ENCODE measurements at regions not wholly inside any gene's neighbourhood (a gene's known extent, or its start where the extent isn't known, plus 50 kb on each side); places are given as distances from the start of the nearest gene placed in this dataset.

DNA sequence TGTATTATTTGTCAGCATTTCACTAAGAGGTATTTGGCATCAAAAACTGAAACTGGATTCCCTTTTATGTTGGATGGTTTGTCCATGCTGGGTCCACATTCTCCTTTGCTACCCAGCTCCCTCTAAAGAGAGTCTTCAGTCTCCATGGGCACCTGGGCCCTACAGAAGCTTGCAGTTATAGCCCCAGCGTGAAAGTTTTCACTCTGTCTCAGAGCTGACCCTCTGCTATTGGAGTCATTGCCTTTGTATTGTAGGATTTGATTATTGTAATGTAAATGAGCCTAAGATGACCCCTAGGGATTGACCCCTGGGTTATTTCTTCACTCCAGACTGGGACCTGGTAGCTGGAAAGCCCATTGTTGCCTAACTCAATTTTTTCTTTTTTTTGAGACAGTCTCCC lies 1026.5 kb upstream of the EEF2KMT start:
- TF ChIP-seq RAD21 (IDR thresholded peaks at IDR 0.05; ENCODE audit: low read depth): no peak
- no peak for TF ChIP-seq CEBPB (IDR thresholded peaks at IDR 0.05)
- TF ChIP-seq MAX (IDR thresholded peaks at IDR 0.05): no peak
- TF ChIP-seq CREB1 (IDR thresholded peaks at IDR 0.05; ENCODE audit: low read depth): no peak
- TF ChIP-seq TAF1 (IDR thresholded peaks at IDR 0.05; ENCODE audit: low read depth): no peak
- no peak for TF ChIP-seq NFIC (IDR thresholded peaks at IDR 0.05)
- no peak for TF ChIP-seq REST (IDR thresholded peaks at IDR 0.05; ENCODE audit: low read depth)
- TF ChIP-seq, protein P1, sequence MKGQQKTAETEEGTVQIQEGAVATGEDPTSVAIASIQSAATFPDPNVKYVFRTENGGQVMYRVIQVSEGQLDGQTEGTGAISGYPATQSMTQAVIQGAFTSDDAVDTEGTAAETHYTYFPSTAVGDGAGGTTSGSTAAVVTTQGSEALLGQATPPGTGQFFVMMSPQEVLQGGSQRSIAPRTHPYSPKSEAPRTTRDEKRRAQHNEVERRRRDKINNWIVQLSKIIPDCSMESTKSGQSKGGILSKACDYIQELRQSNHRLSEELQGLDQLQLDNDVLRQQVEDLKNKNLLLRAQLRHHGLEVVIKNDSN (IDR thresholded peaks at IDR 0.05): no peak
- TF ChIP-seq ZBTB7A (IDR thresholded peaks at IDR 0.05; ENCODE audit: low read depth): no peak
- TF ChIP-seq TEAD4 (IDR thresholded peaks at IDR 0.05): no peak
- TF ChIP-seq EGR1 (IDR thresholded peaks at IDR 0.05): no peak

All from Ishikawa (cell line).